OCI-LY1 (cell line): ENCODE measurements at regions not wholly inside any gene's neighbourhood (a gene's known extent, or its start where the extent isn't known, plus 50 kb on each side); places are given as distances from the start of the nearest gene placed in this dataset.
A peak's percentile ranks its signal among the peaks of the same experiment; 100 is the strongest.

Source experiments
- H2AFZ ChIP-seq: fragments of 200-600 bp; sonication (generic), shearing (Covaris generic); 2 replicates; pipeline ENCODE4 v1.6.0; 2014; ENCODE audit warnings: antibody characterized with exemption, mild to moderate bottlenecking, low read length
- H3F3A ChIP-seq: fragments of 200-600 bp; sonication (generic), shearing (Covaris generic); 2 replicates; pipeline ENCODE4 v1.6.0; 2014; ENCODE audit warnings: mild to moderate bottlenecking, antibody characterized with exemption, low read length, moderate library complexity; ENCODE audit not compliant: insufficient read depth
- H3K27ac ChIP-seq: fragments of 200-600 bp; sonication (generic); 2 replicates; pipeline ENCODE4 v1.5.1; 2014; ENCODE audit warnings: low read length, mixed run types, mild to moderate bottlenecking, low read depth; ENCODE audit not compliant: poor library complexity, severe bottlenecking
- H3K27me3 ChIP-seq: fragments of 200-600 bp; sonication (generic); 2 replicates; pipeline ENCODE4 v1.6.0; 2014; ENCODE audit warnings: antibody characterized with exemption, mild to moderate bottlenecking, low read length, moderate library complexity; ENCODE audit not compliant: insufficient read depth
- H3K36me3 ChIP-seq: fragments of 200-600 bp; sonication (generic); 2 replicates; pipeline ENCODE4 v1.6.1; 2014; ENCODE audit warnings: mild to moderate bottlenecking, antibody characterized with exemption, low read length, moderate library complexity, mixed read lengths; ENCODE audit not compliant: insufficient read depth
- H3K4me1 ChIP-seq: fragments of 200-600 bp; sonication (generic); 2 replicates; pipeline ENCODE4 v1.5.1; 2014; ENCODE audit warnings: mild to moderate bottlenecking, low read length, moderate library complexity; ENCODE audit not compliant: insufficient read depth, severe bottlenecking
- H3K4me2 ChIP-seq: fragments of 200-600 bp; sonication (generic), shearing (Covaris generic); 2 replicates; pipeline ENCODE4 v1.6.1; 2014; ENCODE audit warnings: low read length
- H3K4me3 ChIP-seq: fragments of 200-600 bp; sonication (generic); 2 replicates; pipeline ENCODE4 v1.5.1; 2014; ENCODE audit warnings: low read length, low read depth, mild to moderate bottlenecking, mixed read lengths; ENCODE audit not compliant: poor library complexity, severe bottlenecking
- H3K79me2 ChIP-seq: fragments of 200-600 bp; shearing (Covaris generic); 2 replicates; pipeline ENCODE4 v1.6.1; 2016; ENCODE audit warnings: mixed run types, low read length, mixed read lengths; ENCODE audit not compliant: insufficient read depth
- H3K9ac ChIP-seq: fragments of 200-600 bp; sonication (generic), shearing (Covaris generic); 2 replicates; pipeline ENCODE4 v1.6.1; 2014; ENCODE audit warnings: mild to moderate bottlenecking, low read length, mixed read lengths
- H3K9me2 ChIP-seq: fragments of 200-600 bp; sonication (generic), shearing (Covaris generic); 2 replicates; pipeline ENCODE4 v1.6.1; 2014; ENCODE audit warnings: low read depth, mild to moderate bottlenecking, low read length, mixed read lengths
- H3K9me3 ChIP-seq: fragments of 200-600 bp; shearing (Covaris generic); 2 replicates; pipeline ENCODE4 v1.6.1; 2014; ENCODE audit warnings: low read length, mixed read lengths
- H4K20me1 ChIP-seq: fragments of 200-600 bp; sonication (generic), shearing (Covaris generic); 2 replicates; pipeline ENCODE4 v1.6.0; 2016; ENCODE audit warnings: mild to moderate bottlenecking, low read length; ENCODE audit not compliant: insufficient read depth
- EZH2 ChIP-seq: fragments of 200-600 bp; sonication (generic), shearing (Covaris generic); IDR thresholded peaks from 2 replicates; pipeline ENCODE4 v1.8.0; 2017; ENCODE audit warnings: borderline replicate concordance, mixed run types, mild to moderate bottlenecking, antibody characterized with exemption, low read length, moderate library complexity, mixed read lengths
- TF ChIP-seq, protein P1 (sequence below): fragments of 200-600 bp; sonication (generic), shearing (Covaris generic); IDR thresholded peaks from 2 replicates; pipeline ENCODE4 v1.5.1; 2017; ENCODE audit warnings: mild to moderate bottlenecking, antibody characterized with exemption, low read length, moderate library complexity, mixed read lengths

DNA sequence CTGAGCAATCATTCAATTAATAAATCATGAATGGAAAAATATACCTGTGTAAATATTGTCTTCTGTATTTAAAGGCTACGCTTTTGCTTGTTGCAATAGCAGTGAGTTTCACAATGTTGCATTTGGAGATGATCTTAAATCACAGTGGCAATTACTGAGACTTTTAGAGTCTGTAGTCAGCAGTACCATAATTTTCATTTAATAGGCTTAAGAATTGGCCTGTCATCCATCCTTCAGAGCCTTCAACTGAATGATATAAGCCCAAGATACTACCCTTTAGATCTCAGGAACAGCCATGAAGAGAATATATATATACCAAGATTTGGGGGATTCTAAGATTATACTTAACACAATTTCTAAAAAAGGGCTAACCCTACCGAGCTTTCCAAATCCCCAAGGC is 458.1 kb downstream of the GBE1 start:
- no peaks in the 10 kb centered on the region for H3K79me2 ChIP-seq
- H4K20me1 ChIP-seq = no peaks in the 10 kb centered on the region
- no peaks in the 10 kb centered on the region for H3K36me3 ChIP-seq
- H3K4me1 ChIP-seq = no peaks in the 10 kb centered on the region
- H3K27me3 ChIP-seq = no peaks in the 10 kb centered on the region
- H3F3A ChIP-seq = no peaks in the 10 kb centered on the region
- no peak overlapping the region for H3K4me3 ChIP-seq
- no peak for TF ChIP-seq EZH2
- TF ChIP-seq, protein P1, sequence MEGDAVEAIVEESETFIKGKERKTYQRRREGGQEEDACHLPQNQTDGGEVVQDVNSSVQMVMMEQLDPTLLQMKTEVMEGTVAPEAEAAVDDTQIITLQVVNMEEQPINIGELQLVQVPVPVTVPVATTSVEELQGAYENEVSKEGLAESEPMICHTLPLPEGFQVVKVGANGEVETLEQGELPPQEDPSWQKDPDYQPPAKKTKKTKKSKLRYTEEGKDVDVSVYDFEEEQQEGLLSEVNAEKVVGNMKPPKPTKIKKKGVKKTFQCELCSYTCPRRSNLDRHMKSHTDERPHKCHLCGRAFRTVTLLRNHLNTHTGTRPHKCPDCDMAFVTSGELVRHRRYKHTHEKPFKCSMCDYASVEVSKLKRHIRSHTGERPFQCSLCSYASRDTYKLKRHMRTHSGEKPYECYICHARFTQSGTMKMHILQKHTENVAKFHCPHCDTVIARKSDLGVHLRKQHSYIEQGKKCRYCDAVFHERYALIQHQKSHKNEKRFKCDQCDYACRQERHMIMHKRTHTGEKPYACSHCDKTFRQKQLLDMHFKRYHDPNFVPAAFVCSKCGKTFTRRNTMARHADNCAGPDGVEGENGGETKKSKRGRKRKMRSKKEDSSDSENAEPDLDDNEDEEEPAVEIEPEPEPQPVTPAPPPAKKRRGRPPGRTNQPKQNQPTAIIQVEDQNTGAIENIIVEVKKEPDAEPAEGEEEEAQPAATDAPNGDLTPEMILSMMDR = no peak
- H3K27ac ChIP-seq = no peak overlapping the region
- H2AFZ ChIP-seq = no peak overlapping the region
- H3K4me2 ChIP-seq = no peak overlapping the region
- no peaks in the 10 kb centered on the region for H3K9me3 ChIP-seq
- H3K9me2 ChIP-seq = no peaks in the 10 kb centered on the region
- H3K9ac ChIP-seq = no peak overlapping the region

GRCh38 chr3:81302045-81302444 is 459.4 kb downstream of the GBE1 start:
- no peaks in the 10 kb centered on the region for H3K4me1 ChIP-seq
- no peak overlapping the region for H3K4me3 ChIP-seq
- no peak overlapping the region for H3K4me2 ChIP-seq
- H3K79me2 ChIP-seq = no peaks in the 10 kb centered on the region
- no peaks in the 10 kb centered on the region for H4K20me1 ChIP-seq
- no peaks in the 10 kb centered on the region for H3K9me3 ChIP-seq
- H3K9me2 ChIP-seq = no peaks in the 10 kb centered on the region
- H3K36me3 ChIP-seq = no peaks in the 10 kb centered on the region
- no peak overlapping the region for H3K27ac ChIP-seq
- H3K27me3 ChIP-seq = no peaks in the 10 kb centered on the region
- no peaks in the 10 kb centered on the region for H3F3A ChIP-seq
- no peak overlapping the region for H2AFZ ChIP-seq
- no peak for TF ChIP-seq EZH2
- TF ChIP-seq, protein P1 = peak; percentile 58
- H3K9ac ChIP-seq = no peak overlapping the region

DNA sequence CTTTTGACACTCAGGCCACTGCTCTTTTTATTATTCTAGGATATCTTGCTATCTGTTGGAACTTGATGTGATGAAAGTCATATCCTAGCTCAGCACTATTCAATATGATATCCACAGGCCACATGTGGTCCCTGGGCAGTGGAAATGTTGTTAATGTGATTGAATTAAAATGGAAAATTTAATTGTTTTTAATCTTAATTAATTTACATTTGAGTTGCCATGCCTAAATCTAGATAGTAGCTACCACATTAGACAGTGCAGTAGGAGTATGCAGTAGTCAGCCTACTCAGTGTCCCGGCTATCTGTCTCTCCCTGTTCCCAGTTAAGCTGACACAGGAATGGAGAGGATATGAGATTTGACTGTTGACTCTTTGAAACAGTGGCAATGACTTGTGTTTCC is 460.2 kb downstream of the GBE1 start:
- TF ChIP-seq, protein P1 = no peak
- no peak for TF ChIP-seq EZH2
- H3K27me3 ChIP-seq = no peaks in the 10 kb centered on the region
- no peaks in the 10 kb centered on the region for H3F3A ChIP-seq
- no peak overlapping the region for H3K9ac ChIP-seq
- H3K4me2 ChIP-seq = no peak overlapping the region
- H3K79me2 ChIP-seq = no peaks in the 10 kb centered on the region
- H3K4me1 ChIP-seq = no peaks in the 10 kb centered on the region
- no peak overlapping the region for H2AFZ ChIP-seq
- H3K27ac ChIP-seq = no peak overlapping the region
- H3K9me3 ChIP-seq = no peaks in the 10 kb centered on the region
- no peak overlapping the region for H3K4me3 ChIP-seq
- H3K36me3 ChIP-seq = no peaks in the 10 kb centered on the region
- H4K20me1 ChIP-seq = no peaks in the 10 kb centered on the region
- no peaks in the 10 kb centered on the region for H3K9me2 ChIP-seq
